ENCODE measurements at regions not wholly inside any gene's neighbourhood (a gene's known extent, or its start where the extent isn't known, plus 50 kb on each side); places are given as distances from the start of the nearest gene placed in this dataset.

DNA sequence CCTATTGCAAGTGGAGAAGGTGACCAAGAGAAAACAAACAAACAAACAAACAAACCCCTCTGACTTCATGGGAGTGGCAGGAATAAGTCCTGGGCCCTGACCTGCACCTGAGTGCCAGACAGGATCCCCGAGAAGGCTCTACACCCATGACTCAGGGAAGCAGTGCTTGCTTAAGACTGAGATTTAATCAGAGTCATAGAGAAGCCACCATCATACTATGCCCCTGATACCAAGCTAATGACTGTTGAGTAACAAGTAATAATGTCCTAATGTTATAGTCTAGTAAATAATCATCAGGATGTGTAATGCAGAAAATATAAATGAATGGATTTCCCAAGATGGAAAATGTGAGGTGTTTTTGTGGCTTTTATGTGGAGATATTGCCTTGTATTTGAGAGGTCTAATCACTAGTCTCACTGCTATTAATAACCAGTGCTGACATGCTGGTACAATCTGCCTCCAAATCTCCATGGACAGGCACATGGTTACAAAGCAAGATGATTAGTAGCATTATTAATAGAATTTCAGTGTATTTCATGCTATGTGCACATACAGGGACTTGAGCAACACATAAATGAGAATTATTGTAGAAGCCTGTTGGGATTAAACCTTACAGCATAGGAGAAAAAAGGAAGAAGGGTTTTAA is 1290.9 kb downstream of the MRPL39 start:
- DNase-seq: no peak
- no peaks in the 10 kb centered on the region for H3K4me1 ChIP-seq
- H3K27me3 ChIP-seq: no peaks in the 10 kb centered on the region
- H3K36me3 ChIP-seq: no peaks in the 10 kb centered on the region
- intact Hi-C loops (cut with DNase I): no loop called here
- no peak for TF ChIP-seq CTCF (IDR thresholded peaks at IDR 0.05)
- no peak for ATAC-seq
- 0 to 36% methylated on average over 1 of the region's 1 CpG for WGBS, 2 donors
- no peaks in the 10 kb centered on the region for H3K9me3 ChIP-seq
- H3K27ac ChIP-seq: no peak overlapping the region
- no peak for FAIRE-seq
- no peak overlapping the region for H3K4me3 ChIP-seq

- no peaks in the 10 kb centered on the region for H3K4me1 ChIP-seq
- TF ChIP-seq CTCF (IDR thresholded peaks at IDR 0.05): no peak
- no peaks in the 10 kb centered on the region for H3K36me3 ChIP-seq
- intact Hi-C loops (cut with DNase I): no loop called here
- no peak for ATAC-seq
- no peak for DNase-seq
- no peak for FAIRE-seq
- H3K9me3 ChIP-seq: no peaks in the 10 kb centered on the region
- H3K4me3 ChIP-seq: no peak overlapping the region
- H3K27me3 ChIP-seq: no peaks in the 10 kb centered on the region
- WGBS, 2 donors: 53 to 81% methylated on average over 1 of the region's 1 CpG
- H3K27ac ChIP-seq: no peak overlapping the region
Observed at GRCh38 chr21:24310788-24311187, 1296.5 kb downstream of the MRPL39 start.

- no peak overlapping the region for H3K4me3 ChIP-seq
- no peak overlapping the region for H3K27ac ChIP-seq
- TF ChIP-seq CTCF (IDR thresholded peaks at IDR 0.05): no peak
- H3K9me3 ChIP-seq: no peaks in the 10 kb centered on the region
- H3K36me3 ChIP-seq: no peaks in the 10 kb centered on the region
- H3K4me1 ChIP-seq: no peaks in the 10 kb centered on the region
- peak in 1 of 4 donors; percentile 31 for ATAC-seq
- no peak for FAIRE-seq
- no peaks in the 10 kb centered on the region for H3K27me3 ChIP-seq
- intact Hi-C loops (cut with DNase I): no loop called here
- no peak for DNase-seq
Observed at GRCh38 chr21:24308183-24308582, 1299.1 kb downstream of the MRPL39 start.

- H3K27me3 ChIP-seq: no peaks in the 10 kb centered on the region
Observed at GRCh38 chr21:24302400-24302799, 1304.9 kb downstream of the MRPL39 start.

More at GRCh38 chr21:24302400-24302799, 1304.9 kb downstream of the MRPL39 start:
- H3K4me3 ChIP-seq: no peak overlapping the region
- intact Hi-C loops (cut with DNase I): no loop called here
- DNase-seq: no peak
- ATAC-seq: no peak
- TF ChIP-seq CTCF (IDR thresholded peaks at IDR 0.05): no peak
- no peak overlapping the region for H3K27ac ChIP-seq
- H3K4me1 ChIP-seq: no peaks in the 10 kb centered on the region
- no peaks in the 10 kb centered on the region for H3K9me3 ChIP-seq
- H3K36me3 ChIP-seq: no peaks in the 10 kb centered on the region
- no peak for FAIRE-seq

Data from pancreas (tissue), 10 donors.